HEK293 (cell line): ENCODE measurements at regions not wholly inside any gene's neighbourhood (a gene's known extent, or its start where the extent isn't known, plus 50 kb on each side); places are given as distances from the start of the nearest gene placed in this dataset.

Experiments
- CTCF ChIA-PET: fragments of 350-600 bp; formaldehyde crosslinking; extraction: SDS; loops from one replicate; lab custom pipeline; 2021; ENCODE audit warnings: antibody characterized with exemption; lab: Yijun Ruan, JAX
- POLR2A ChIA-PET: fragments of 300-600 bp; formaldehyde crosslinking; extraction: SDS; loops from one replicate; lab custom pipeline; 2020; ENCODE audit warnings: antibody characterized with exemption, inconsistent platforms; lab: Yijun Ruan, JAX
- H3K27ac ChIP-seq: fragments of 200-500 bp; sonication (Bioruptor generic); 2 replicates; pipeline ENCODE4 v1.5.1; 2014; ENCODE audit warnings: low read depth, low read length, control low read depth, inconsistent platforms; ENCODE audit errors: extremely low read depth
- H3K36me3 ChIP-seq, 2 experiments: fragments of 200-500 bp in 1 of 2; sonication (Bioruptor generic) in 1 of 2; 1 replicate in 1 of 2; 2 replicates in 1 of 2; pipeline ENCODE4 v1.5.1; 2014 to 2017; ENCODE audit warnings: inconsistent platforms in 2 of 2, low read length in 2 of 2; ENCODE audit not compliant: control insufficient read depth in 2 of 2, insufficient read depth in 1 of 2
- H3K4me1 ChIP-seq: fragments of 200-500 bp; sonication (Bioruptor generic); 2 replicates; pipeline ENCODE4 v1.5.1; 2014; ENCODE audit warnings: mild to moderate bottlenecking, low read length, inconsistent platforms; ENCODE audit not compliant: control insufficient read depth, insufficient read depth
- H3K4me3 ChIP-seq: 2 replicates; pipeline ENCODE4 v1.5.1; 2011; ENCODE audit warnings: low read depth, mild to moderate bottlenecking, control low read depth, low read length, moderate library complexity
- H3K9me3 ChIP-seq: fragments of 200-500 bp; sonication (Bioruptor generic); 2 replicates; pipeline ENCODE4 v1.5.1; 2014; ENCODE audit warnings: low read depth, low read length, inconsistent platforms; ENCODE audit not compliant: control insufficient read depth, insufficient read depth
- KLF16 ChIP-seq: fragments of 450-650 bp; formaldehyde crosslinking; IDR thresholded peaks from 2 replicates; pipeline ENCODE4 v1.5.1; 2017; ENCODE audit warnings: missing biosample characterization, missing genetic modification characterization
- OVOL3 ChIP-seq: fragments of 450-650 bp; formaldehyde crosslinking; IDR thresholded peaks from 2 replicates; pipeline ENCODE4 v1.5.1; 2016; ENCODE audit warnings: missing biosample characterization, missing genetic modification characterization
- TRIM28 ChIP-seq: IDR thresholded peaks from 2 replicates; pipeline ENCODE4 v1.6.1; 2011; ENCODE audit warnings: low read length, control low read depth, borderline replicate concordance
- ZBTB20 ChIP-seq: fragments of 450-650 bp; formaldehyde crosslinking; IDR thresholded peaks from 2 replicates; pipeline ENCODE4 v1.5.1; 2016; ENCODE audit warnings: missing biosample characterization, missing genetic modification characterization
- ZBTB21 ChIP-seq: fragments of 450-650 bp; formaldehyde crosslinking; IDR thresholded peaks from 2 replicates; pipeline ENCODE4 v1.5.1; 2017; ENCODE audit warnings: missing biosample characterization, missing genetic modification characterization
- ZNF114 ChIP-seq: fragments of 450-650 bp; formaldehyde crosslinking; IDR thresholded peaks from 2 replicates; pipeline ENCODE4 v1.5.0; 2017; ENCODE audit warnings: missing biosample characterization, missing genetic modification characterization
- ZNF138 ChIP-seq: fragments of 450-650 bp; formaldehyde crosslinking; IDR thresholded peaks from 2 replicates; pipeline ENCODE4 v1.5.1; 2016; ENCODE audit warnings: missing biosample characterization, missing genetic modification characterization, borderline replicate concordance
- ZNF221 ChIP-seq: fragments of 450-650 bp; formaldehyde crosslinking; IDR thresholded peaks from 2 replicates; pipeline ENCODE4 v1.5.1; 2017; ENCODE audit warnings: missing biosample characterization, missing genetic modification characterization, borderline replicate concordance
- ZNF274 ChIP-seq, 2 experiments: fragments of 200-500 bp in 1 of 2; fragments of 450-650 bp in 1 of 2; sonication (Bioruptor generic) in 1 of 2; formaldehyde crosslinking in 1 of 2; IDR thresholded peaks; 2 replicates each; pipeline versions ENCODE4 v1.5.1 to v1.6.1; 2014 to 2016; ENCODE audit warnings: borderline replicate concordance in 1 of 2, inconsistent platforms in 1 of 2, low read length in 1 of 2, missing biosample characterization in 1 of 2, missing genetic modification characterization in 1 of 2
- ZNF513 ChIP-seq: fragments of 450-650 bp; IDR thresholded peaks from 2 replicates; pipeline ENCODE4 v1.5.1; 2018; ENCODE audit warnings: missing biosample characterization, missing genetic modification characterization
- ZNF571 ChIP-seq: fragments of 450-650 bp; formaldehyde crosslinking; IDR thresholded peaks from 2 replicates; pipeline ENCODE4 v1.5.0; 2017; ENCODE audit warnings: missing biosample characterization, missing genetic modification characterization
- ZNF658 ChIP-seq: fragments of 450-650 bp; formaldehyde crosslinking; IDR thresholded peaks from 2 replicates; pipeline ENCODE4; 2016; ENCODE audit warnings: missing biosample characterization, missing genetic modification characterization
- TF ChIP-seq, protein P1 (sequence below): fragments of 450-650 bp; formaldehyde crosslinking; IDR thresholded peaks from 2 replicates; pipeline ENCODE4 v1.5.1; 2016; ENCODE audit warnings: missing biosample characterization, missing genetic modification characterization
- TF ChIP-seq, protein P2 (sequence below): fragments of 450-650 bp; formaldehyde crosslinking; IDR thresholded peaks from 2 replicates; pipeline ENCODE4 v1.5.1; 2016; ENCODE audit warnings: missing biosample characterization, missing genetic modification characterization
- TF ChIP-seq, protein P3 (sequence below): IDR thresholded peaks from 2 replicates; pipeline ENCODE4 v1.6.1; 2011; ENCODE audit warnings: mild to moderate bottlenecking, low read depth, low read length, borderline replicate concordance
- TF ChIP-seq, protein P4 (sequence below): fragments of 450-650 bp; formaldehyde crosslinking; IDR thresholded peaks from 2 replicates; pipeline ENCODE4 v1.5.1; 2016; ENCODE audit warnings: missing biosample characterization, missing genetic modification characterization, borderline replicate concordance
- TF ChIP-seq, protein P5 (sequence below): fragments of 450-650 bp; formaldehyde crosslinking; IDR thresholded peaks from 2 replicates; pipeline ENCODE4 v1.5.1; 2017; ENCODE audit warnings: missing biosample characterization, missing genetic modification characterization

- no peak overlapping the region for H3K27ac ChIP-seq
Observed at GRCh38 chr11:24375931-24376330, 120.9 kb upstream of the LUZP2 start.

GRCh38 chr11:24383137-24383536 lies 113.7 kb upstream of the LUZP2 start:
- TF ChIP-seq ZNF114 (tag by site-specific recombination), result no peak
- TF ChIP-seq, protein P1, sequence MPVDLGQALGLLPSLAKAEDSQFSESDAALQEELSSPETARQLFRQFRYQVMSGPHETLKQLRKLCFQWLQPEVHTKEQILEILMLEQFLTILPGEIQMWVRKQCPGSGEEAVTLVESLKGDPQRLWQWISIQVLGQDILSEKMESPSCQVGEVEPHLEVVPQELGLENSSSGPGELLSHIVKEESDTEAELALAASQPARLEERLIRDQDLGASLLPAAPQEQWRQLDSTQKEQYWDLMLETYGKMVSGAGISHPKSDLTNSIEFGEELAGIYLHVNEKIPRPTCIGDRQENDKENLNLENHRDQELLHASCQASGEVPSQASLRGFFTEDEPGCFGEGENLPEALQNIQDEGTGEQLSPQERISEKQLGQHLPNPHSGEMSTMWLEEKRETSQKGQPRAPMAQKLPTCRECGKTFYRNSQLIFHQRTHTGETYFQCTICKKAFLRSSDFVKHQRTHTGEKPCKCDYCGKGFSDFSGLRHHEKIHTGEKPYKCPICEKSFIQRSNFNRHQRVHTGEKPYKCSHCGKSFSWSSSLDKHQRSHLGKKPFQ, result no peak
- TF ChIP-seq, protein P2, sequence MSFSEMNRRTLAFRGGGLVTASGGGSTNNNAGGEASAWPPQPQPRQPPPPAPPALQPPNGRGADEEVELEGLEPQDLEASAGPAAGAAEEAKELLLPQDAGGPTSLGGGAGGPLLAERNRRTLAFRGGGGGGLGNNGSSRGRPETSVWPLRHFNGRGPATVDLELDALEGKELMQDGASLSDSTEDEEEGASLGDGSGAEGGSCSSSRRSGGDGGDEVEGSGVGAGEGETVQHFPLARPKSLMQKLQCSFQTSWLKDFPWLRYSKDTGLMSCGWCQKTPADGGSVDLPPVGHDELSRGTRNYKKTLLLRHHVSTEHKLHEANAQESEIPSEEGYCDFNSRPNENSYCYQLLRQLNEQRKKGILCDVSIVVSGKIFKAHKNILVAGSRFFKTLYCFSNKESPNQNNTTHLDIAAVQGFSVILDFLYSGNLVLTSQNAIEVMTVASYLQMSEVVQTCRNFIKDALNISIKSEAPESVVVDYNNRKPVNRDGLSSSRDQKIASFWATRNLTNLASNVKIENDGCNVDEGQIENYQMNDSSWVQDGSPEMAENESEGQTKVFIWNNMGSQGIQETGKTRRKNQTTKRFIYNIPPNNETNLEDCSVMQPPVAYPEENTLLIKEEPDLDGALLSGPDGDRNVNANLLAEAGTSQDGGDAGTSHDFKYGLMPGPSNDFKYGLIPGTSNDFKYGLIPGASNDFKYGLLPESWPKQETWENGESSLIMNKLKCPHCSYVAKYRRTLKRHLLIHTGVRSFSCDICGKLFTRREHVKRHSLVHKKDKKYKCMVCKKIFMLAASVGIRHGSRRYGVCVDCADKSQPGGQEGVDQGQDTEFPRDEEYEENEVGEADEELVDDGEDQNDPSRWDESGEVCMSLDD, result no peak
- no peak for TF ChIP-seq ZBTB20 (tag by site-specific recombination)
- TF ChIP-seq, protein P3, sequence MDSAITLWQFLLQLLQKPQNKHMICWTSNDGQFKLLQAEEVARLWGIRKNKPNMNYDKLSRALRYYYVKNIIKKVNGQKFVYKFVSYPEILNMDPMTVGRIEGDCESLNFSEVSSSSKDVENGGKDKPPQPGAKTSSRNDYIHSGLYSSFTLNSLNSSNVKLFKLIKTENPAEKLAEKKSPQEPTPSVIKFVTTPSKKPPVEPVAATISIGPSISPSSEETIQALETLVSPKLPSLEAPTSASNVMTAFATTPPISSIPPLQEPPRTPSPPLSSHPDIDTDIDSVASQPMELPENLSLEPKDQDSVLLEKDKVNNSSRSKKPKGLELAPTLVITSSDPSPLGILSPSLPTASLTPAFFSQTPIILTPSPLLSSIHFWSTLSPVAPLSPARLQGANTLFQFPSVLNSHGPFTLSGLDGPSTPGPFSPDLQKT, result no peak
- TF ChIP-seq ZNF513 (tag by site-specific recombination), result no peak
- no peaks in the 10 kb centered on the region for H3K36me3 ChIP-seq
- H3K27ac ChIP-seq, result no peak overlapping the region
- no peaks in the 10 kb centered on the region for H3K9me3 ChIP-seq
- no peak overlapping the region for H3K4me3 ChIP-seq
- POLR2A ChIA-PET, result no interaction called here
- no peaks in the 10 kb centered on the region for H3K4me1 ChIP-seq
- CTCF ChIA-PET, result no interaction called here

More at GRCh38 chr11:24375931-24376330, 120.9 kb upstream of the LUZP2 start:
- POLR2A ChIA-PET, result no interaction called here
- no peak overlapping the region for H3K4me3 ChIP-seq
- CTCF ChIA-PET, result interaction anchor here (1.4 kb wide), 1 partner anchor 12 kb away, joined by 4 read pairs; no protein-coding TSS in a partner anchor
- H3K36me3 ChIP-seq, result no peaks in the 10 kb centered on the region
- no peaks in the 10 kb centered on the region for H3K4me1 ChIP-seq
- TF ChIP-seq, protein P4, sequence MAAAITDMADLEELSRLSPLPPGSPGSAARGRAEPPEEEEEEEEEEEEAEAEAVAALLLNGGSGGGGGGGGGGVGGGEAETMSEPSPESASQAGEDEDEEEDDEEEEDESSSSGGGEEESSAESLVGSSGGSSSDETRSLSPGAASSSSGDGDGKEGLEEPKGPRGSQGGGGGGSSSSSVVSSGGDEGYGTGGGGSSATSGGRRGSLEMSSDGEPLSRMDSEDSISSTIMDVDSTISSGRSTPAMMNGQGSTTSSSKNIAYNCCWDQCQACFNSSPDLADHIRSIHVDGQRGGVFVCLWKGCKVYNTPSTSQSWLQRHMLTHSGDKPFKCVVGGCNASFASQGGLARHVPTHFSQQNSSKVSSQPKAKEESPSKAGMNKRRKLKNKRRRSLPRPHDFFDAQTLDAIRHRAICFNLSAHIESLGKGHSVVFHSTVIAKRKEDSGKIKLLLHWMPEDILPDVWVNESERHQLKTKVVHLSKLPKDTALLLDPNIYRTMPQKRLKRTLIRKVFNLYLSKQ, result no peak
- TF ChIP-seq ZNF138, result no peak
- TF ChIP-seq TRIM28, result no peak
- TF ChIP-seq ZNF571, result no peak
- TF ChIP-seq ZNF221 (tag by site-specific recombination), result no peak
- no peak for TF ChIP-seq ZNF274 (IDR thresholded peaks at IDR 0.05; ENCODE audit: low read length)
- TF ChIP-seq ZNF274 (tag by site-specific recombination; IDR thresholded peaks at IDR 0.05; ENCODE audit: borderline replicate concordance), result no peak
- TF ChIP-seq, protein P5, sequence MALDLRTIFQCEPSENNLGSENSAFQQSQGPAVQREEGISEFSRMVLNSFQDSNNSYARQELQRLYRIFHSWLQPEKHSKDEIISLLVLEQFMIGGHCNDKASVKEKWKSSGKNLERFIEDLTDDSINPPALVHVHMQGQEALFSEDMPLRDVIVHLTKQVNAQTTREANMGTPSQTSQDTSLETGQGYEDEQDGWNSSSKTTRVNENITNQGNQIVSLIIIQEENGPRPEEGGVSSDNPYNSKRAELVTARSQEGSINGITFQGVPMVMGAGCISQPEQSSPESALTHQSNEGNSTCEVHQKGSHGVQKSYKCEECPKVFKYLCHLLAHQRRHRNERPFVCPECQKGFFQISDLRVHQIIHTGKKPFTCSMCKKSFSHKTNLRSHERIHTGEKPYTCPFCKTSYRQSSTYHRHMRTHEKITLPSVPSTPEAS (tag by site-specific recombination), result no peak
- TF ChIP-seq ZNF658 (tag by site-specific recombination), result no peak
- TF ChIP-seq OVOL3 (tag by site-specific recombination), result no peak
- no peak for TF ChIP-seq ZBTB21 (tag by site-specific recombination)
- TF ChIP-seq KLF16 (tag by site-specific recombination), result no peak
- no peaks in the 10 kb centered on the region for H3K9me3 ChIP-seq
